HFF-Myc (cell line): ENCODE measurements at regions not wholly inside any gene's neighbourhood (a gene's known extent, or its start where the extent isn't known, plus 50 kb on each side); places are given as distances from the start of the nearest gene placed in this dataset.

Experiments used
- DNase-seq: peaks from one replicate; pipeline ENCODE4 v3.0.0-alpha.2; 2011; ENCODE audit warnings: low read depth; ENCODE audit errors: extremely low read depth
- H3K4me3 ChIP-seq: replicated peaks from 2 replicates; pipeline ENCODE4 v1.5.1; 2011; ENCODE audit warnings: low read depth, mild to moderate bottlenecking, control low read depth, low read length
- TF ChIP-seq, protein P1 (sequence below): IDR thresholded peaks from 2 replicates; pipeline ENCODE4 v1.5.1; 2012; ENCODE audit warnings: mild to moderate bottlenecking, low read depth, low read length, control low read depth; ENCODE audit errors: missing control alignments

- no peak for DNase-seq
- H3K4me3 ChIP-seq, result no peak overlapping the region
- TF ChIP-seq, protein P1, sequence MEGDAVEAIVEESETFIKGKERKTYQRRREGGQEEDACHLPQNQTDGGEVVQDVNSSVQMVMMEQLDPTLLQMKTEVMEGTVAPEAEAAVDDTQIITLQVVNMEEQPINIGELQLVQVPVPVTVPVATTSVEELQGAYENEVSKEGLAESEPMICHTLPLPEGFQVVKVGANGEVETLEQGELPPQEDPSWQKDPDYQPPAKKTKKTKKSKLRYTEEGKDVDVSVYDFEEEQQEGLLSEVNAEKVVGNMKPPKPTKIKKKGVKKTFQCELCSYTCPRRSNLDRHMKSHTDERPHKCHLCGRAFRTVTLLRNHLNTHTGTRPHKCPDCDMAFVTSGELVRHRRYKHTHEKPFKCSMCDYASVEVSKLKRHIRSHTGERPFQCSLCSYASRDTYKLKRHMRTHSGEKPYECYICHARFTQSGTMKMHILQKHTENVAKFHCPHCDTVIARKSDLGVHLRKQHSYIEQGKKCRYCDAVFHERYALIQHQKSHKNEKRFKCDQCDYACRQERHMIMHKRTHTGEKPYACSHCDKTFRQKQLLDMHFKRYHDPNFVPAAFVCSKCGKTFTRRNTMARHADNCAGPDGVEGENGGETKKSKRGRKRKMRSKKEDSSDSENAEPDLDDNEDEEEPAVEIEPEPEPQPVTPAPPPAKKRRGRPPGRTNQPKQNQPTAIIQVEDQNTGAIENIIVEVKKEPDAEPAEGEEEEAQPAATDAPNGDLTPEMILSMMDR, result no peak
These were observed 180.7 kb downstream of the TEX36 start for GRCh38 chr10:125502276-125502675.

GRCh38 chr10:125495386-125495785 is 187.6 kb downstream of the TEX36 start:
- TF ChIP-seq, protein P1, result no peak
- no peak overlapping the region for H3K4me3 ChIP-seq
- no peak for DNase-seq

DNA sequence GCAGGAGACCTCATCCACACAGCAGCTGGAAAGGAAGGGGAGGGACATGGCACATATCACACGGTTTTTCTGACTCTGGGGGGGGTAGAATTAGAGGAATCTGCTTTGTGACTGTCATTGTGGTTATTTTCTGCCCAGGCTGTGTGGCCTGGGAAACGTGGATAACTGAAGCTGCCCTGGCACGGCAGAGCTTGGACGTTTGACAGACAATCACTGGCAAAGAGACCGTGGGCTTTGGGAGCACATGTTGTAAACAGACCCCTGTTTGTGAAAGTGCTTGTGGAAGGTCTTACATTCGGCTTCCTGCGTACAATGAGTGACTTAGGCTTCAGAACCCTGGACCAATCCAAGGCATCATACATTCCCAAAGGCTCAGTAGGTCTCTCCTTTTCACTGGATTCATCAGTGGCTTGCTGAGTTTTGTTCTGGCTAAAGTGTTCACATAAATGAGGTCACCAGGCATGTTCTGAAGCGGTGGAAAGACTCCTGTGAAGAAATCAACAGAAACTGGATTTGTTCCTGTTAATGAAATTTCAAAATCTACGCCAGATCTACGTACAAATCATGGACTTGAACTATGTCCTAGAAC is 188.2 kb downstream of the TEX36 start:
- TF ChIP-seq, protein P1, result no peak
- DNase-seq, result no peak
- H3K4me3 ChIP-seq, result no peak overlapping the region

- DNase-seq, result no peak
- TF ChIP-seq, protein P1, result no peak
- H3K4me3 ChIP-seq, result no peak overlapping the region
These were observed 191.6 kb downstream of the TEX36 start for GRCh38 chr10:125491381-125491780.

- DNase-seq, result no peak
- TF ChIP-seq, protein P1, result no peak
These were observed 193.2 kb downstream of the TEX36 start for GRCh38 chr10:125489731-125490130.

DNA sequence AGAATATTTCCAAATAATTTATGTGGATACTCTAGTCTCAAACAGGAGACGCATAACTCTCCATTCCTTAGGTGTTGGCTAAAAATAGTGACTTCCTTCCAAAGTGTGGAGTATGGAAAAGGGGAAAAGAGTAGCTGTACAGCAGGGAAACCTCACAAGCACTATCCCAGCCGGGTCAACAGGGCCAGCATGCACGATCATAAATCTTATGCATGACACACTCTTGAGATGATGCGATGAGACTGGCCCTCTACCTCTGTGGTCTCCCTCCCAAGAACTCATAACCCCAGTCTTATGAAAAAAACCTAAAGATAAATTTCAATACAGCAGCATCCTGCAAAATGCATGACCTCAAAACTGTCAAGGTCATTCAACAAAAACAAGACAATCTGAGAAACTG is 197.3 kb downstream of the TEX36 start:
- TF ChIP-seq, protein P1, result no peak
- no peak for DNase-seq
- H3K4me3 ChIP-seq, result no peak overlapping the region

More at GRCh38 chr10:125489731-125490130, 193.2 kb downstream of the TEX36 start:
- no peak overlapping the region for H3K4me3 ChIP-seq

GRCh38 chr10:125484035-125484732 is 198.8 kb downstream of the TEX36 start:
- no peak overlapping the region for H3K4me3 ChIP-seq
- no peak for DNase-seq
- TF ChIP-seq, protein P1, result no peak
